Panc1 (cell line): ENCODE measurements at regions not wholly inside any gene's neighbourhood (a gene's known extent, or its start where the extent isn't known, plus 50 kb on each side); places are given as distances from the start of the nearest gene placed in this dataset.

Experiments
- ATAC-seq: fragments of 200-7000 bp; cut with Tn5 transposase; 2 replicates; pipeline ENCODE4 v1.9.1; 2020; ENCODE audit warnings: mild to moderate bottlenecking, moderate library complexity
- BruUV-seq: library from RNA; stranded (reverse); fragments of 400-500 nt; replicated peaks from 2 replicates; lab custom pipeline; 2021; lab: Mats Ljungman, UMichigan
- CTCF ChIA-PET: fragments of 300-600 bp; sonication (Branson Sonifier 250); formaldehyde crosslinking; loops from one replicate; lab custom pipeline; 2022; ENCODE audit warnings: antibody characterized with exemption; lab: Charles Lee
- POLR2A ChIA-PET: fragments of 300-600 bp; sonication (Branson Sonifier 250); formaldehyde crosslinking; loops from one replicate; lab custom pipeline; 2022; ENCODE audit warnings: antibody characterized with exemption; lab: Charles Lee
- DNase-seq: peaks from one replicate; pipeline ENCODE4 v3.0.0-alpha.2; 2010; ENCODE audit warnings: low read depth, low spot score
- H3K27ac ChIP-seq: 2 replicates; pipeline ENCODE4 v1.5.1; 2011; ENCODE audit warnings: mild to moderate bottlenecking, low read length, inconsistent platforms
- H3K27me3 ChIP-seq: fragments of 200-500 bp; sonication (Bioruptor generic); 2 replicates; pipeline ENCODE4 v1.6.0; 2014; ENCODE audit warnings: low read length, inconsistent platforms; ENCODE audit not compliant: control insufficient read depth, insufficient read depth
- H3K36me3 ChIP-seq: fragments of 200-500 bp; sonication (Bioruptor generic); 2 replicates; pipeline ENCODE4 v1.5.1; 2014; ENCODE audit warnings: inconsistent platforms, mild to moderate bottlenecking, low read length, moderate library complexity; ENCODE audit not compliant: control insufficient read depth, insufficient read depth
- H3K4me1 ChIP-seq: 2 replicates; pipeline ENCODE4 v1.5.1; 2011; ENCODE audit warnings: inconsistent platforms, mild to moderate bottlenecking, low read length, moderate library complexity; ENCODE audit not compliant: control insufficient read depth, insufficient read depth
- H3K4me3 ChIP-seq, 2 experiments: 2 replicates each; pipeline ENCODE4 v1.5.1; 2011 to 2012; ENCODE audit warnings: low read depth in 2 of 2, low read length in 2 of 2, mild to moderate bottlenecking in 2 of 2, inconsistent platforms in 1 of 2, moderate library complexity in 1 of 2
- H3K9me3 ChIP-seq: fragments of 200-500 bp; sonication (Bioruptor generic); 2 replicates; pipeline ENCODE4 v1.5.1; 2014; ENCODE audit warnings: low read depth, mild to moderate bottlenecking, inconsistent platforms, low read length, moderate library complexity; ENCODE audit not compliant: control insufficient read depth, insufficient read depth
- CTCF ChIP-seq: fragments of 450-650 bp; IDR thresholded peaks from 2 replicates; pipeline ENCODE4 v1.5.1; 2017; ENCODE audit warnings: mild to moderate bottlenecking
- POLR2AphosphoS5 ChIP-seq: IDR thresholded peaks from 2 replicates; pipeline ENCODE4 v1.6.1; 2012; ENCODE audit warnings: mild to moderate bottlenecking, low read depth, low read length, moderate library complexity
- SIN3A ChIP-seq: IDR thresholded peaks from 2 replicates; pipeline ENCODE4 v1.6.1; 2012; ENCODE audit warnings: low read depth, mild to moderate bottlenecking, low read length, moderate library complexity, borderline replicate concordance; ENCODE audit not compliant: insufficient read depth
- TCF7L2 ChIP-seq: IDR thresholded peaks from 2 replicates; pipeline ENCODE4 v1.6.1; 2011; ENCODE audit warnings: mild to moderate bottlenecking, low read depth, low read length, inconsistent platforms
- in situ Hi-C: cut with HindIII; loops from 2 replicates; pipeline ENCODE4 v1.10.0; 2016; ENCODE audit warnings: low sequenced_read_pairs, low pct_unique_long_range_greater_than_20kb
- intact Hi-C: fragments of 100-400 bp; cut with micrococcal nuclease; formaldehyde crosslinking; loops from one replicate; pipeline ENCODE4 v1.10.0; 2022; ENCODE audit not compliant: unreplicated experiment
- TF ChIP-seq, protein P1 (sequence below), 2 experiments: IDR thresholded peaks; 2 replicates each; pipeline ENCODE4 v1.6.1; 2011 to 2012; ENCODE audit warnings: low read depth in 2 of 2, control low read depth in 1 of 2, low read length in 1 of 2, mild to moderate bottlenecking in 1 of 2, moderate library complexity in 1 of 2; ENCODE audit not compliant: insufficient read depth in 1 of 2

DNA sequence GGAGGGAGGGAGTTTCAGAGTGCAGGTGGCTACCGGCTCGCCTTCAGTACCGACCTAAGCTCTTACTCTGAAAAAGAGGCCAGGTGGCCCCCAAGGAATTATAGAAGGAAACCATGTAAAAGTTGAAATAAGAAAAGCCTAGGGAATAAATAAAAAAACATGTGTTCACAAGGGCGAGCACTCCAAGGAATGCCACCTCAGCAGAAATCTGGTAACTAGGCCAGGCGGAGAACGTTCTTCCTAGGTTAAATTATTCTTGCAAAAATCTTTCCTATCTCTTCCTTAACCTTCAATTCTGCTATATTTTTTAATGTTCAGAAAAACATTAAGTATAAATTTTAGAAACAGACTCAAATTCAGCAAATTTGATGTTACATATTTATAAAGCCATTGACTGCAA lies 1260.3 kb upstream of the SLC10A2 start:
- BruUV-seq: no TSS peak
- Histone ChIP-seq H3K27ac (no peak overlapping the region), H3K9me3 (no peaks in the 10 kb centered on the region), H3K4me1 (no peaks in the 10 kb centered on the region), H3K36me3 (no peaks in the 10 kb centered on the region), H3K27me3 (no peaks in the 10 kb centered on the region), H3K4me3 (no peak overlapping the region)
- in situ Hi-C loops: no loop called here
- ATAC-seq (no peak), DNase-seq (no peak)
- POLR2A ChIA-PET: no interaction called here
- intact Hi-C loops: no loop called here
- no peak for TF ChIP-seq TCF7L2
- TF ChIP-seq CTCF: no peak
- TF ChIP-seq POLR2AphosphoS5: no peak
- no peak for TF ChIP-seq SIN3A
- TF ChIP-seq, protein P1, sequence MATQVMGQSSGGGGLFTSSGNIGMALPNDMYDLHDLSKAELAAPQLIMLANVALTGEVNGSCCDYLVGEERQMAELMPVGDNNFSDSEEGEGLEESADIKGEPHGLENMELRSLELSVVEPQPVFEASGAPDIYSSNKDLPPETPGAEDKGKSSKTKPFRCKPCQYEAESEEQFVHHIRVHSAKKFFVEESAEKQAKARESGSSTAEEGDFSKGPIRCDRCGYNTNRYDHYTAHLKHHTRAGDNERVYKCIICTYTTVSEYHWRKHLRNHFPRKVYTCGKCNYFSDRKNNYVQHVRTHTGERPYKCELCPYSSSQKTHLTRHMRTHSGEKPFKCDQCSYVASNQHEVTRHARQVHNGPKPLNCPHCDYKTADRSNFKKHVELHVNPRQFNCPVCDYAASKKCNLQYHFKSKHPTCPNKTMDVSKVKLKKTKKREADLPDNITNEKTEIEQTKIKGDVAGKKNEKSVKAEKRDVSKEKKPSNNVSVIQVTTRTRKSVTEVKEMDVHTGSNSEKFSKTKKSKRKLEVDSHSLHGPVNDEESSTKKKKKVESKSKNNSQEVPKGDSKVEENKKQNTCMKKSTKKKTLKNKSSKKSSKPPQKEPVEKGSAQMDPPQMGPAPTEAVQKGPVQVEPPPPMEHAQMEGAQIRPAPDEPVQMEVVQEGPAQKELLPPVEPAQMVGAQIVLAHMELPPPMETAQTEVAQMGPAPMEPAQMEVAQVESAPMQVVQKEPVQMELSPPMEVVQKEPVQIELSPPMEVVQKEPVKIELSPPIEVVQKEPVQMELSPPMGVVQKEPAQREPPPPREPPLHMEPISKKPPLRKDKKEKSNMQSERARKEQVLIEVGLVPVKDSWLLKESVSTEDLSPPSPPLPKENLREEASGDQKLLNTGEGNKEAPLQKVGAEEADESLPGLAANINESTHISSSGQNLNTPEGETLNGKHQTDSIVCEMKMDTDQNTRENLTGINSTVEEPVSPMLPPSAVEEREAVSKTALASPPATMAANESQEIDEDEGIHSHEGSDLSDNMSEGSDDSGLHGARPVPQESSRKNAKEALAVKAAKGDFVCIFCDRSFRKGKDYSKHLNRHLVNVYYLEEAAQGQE (IDR thresholded peaks at IDR 0.05; ENCODE audit: insufficient read depth in 1 of 2, low read depth in 2 of 2, low read length in 1 of 2): no peak
- CTCF ChIA-PET: no interaction called here

- intact Hi-C loops: no loop called here
- Histone ChIP-seq H3K27me3 (no peaks in the 10 kb centered on the region), H3K36me3 (no peaks in the 10 kb centered on the region), H3K4me1 (no peaks in the 10 kb centered on the region), H3K4me3 (no peak overlapping the region), H3K27ac (no peak overlapping the region), H3K9me3 (no peaks in the 10 kb centered on the region)
- in situ Hi-C loops: no loop called here
- POLR2A ChIA-PET: no interaction called here
- BruUV-seq: no TSS peak
- ATAC-seq (no peak), DNase-seq (no peak)
- TF ChIP-seq POLR2AphosphoS5: no peak
- no peak for TF ChIP-seq TCF7L2
- no peak for TF ChIP-seq CTCF
- TF ChIP-seq SIN3A: no peak
- CTCF ChIA-PET: no interaction called here
These were observed 1255.5 kb upstream of the SLC10A2 start for GRCh38 chr13:104321756-104322155.
